Endothelial cell of umbilical vein (primary cell): ENCODE measurements at regions not wholly inside any gene's neighbourhood (a gene's known extent, or its start where the extent isn't known, plus 50 kb on each side); places are given as distances from the start of the nearest gene placed in this dataset.

ENCODE experiments used
- BruUV-seq: library from RNA; stranded (reverse); fragments of 400-500 nt; replicated peaks from 2 replicates; lab custom pipeline; 2021; lab: Mats Ljungman, UMichigan
- CTCF ChIA-PET: fragments of 300-600, 350-600 bp; sonication (Branson Sonifier 250); formaldehyde crosslinking; loops from one replicate; lab custom pipeline; 2021; ENCODE audit warnings: antibody characterized with exemption, inconsistent platforms; lab: Charles Lee
- POLR2A ChIA-PET: fragments of 300-600, 350-600 bp; sonication (Branson Sonifier 250); formaldehyde crosslinking; loops from one replicate; lab custom pipeline; 2021; ENCODE audit warnings: antibody characterized with exemption, inconsistent platforms; lab: Charles Lee
- DNase-seq: peaks from one replicate; pipeline ENCODE4 v3.0.0-alpha.2; 2011; ENCODE audit warnings: low read depth, low spot score
- FAIRE-seq: peaks from 2 replicates; lab custom pipeline; 2011; peaks lifted over from hg19 to GRCh38; lab: Jason Lieb, UNC
- H2AFZ ChIP-seq: 2 replicates; pipeline ENCODE4 v1.6.0; 2012; ENCODE audit warnings: low read depth, low read length, control low read depth, inconsistent platforms
- H3K27ac ChIP-seq: 2 replicates; pipeline ENCODE4 v1.5.1; 2011; ENCODE audit warnings: low read depth, mild to moderate bottlenecking, control low read depth, low read length, moderate library complexity; ENCODE audit not compliant: insufficient read depth
- H3K27me3 ChIP-seq, 2 experiments: 2 replicates each; pipeline versions ENCODE4 v1.6.0 to v1.6.1; 2011; ENCODE audit warnings: low read length in 2 of 2, mixed read lengths in 1 of 2; ENCODE audit not compliant: control insufficient read depth in 2 of 2, insufficient read depth in 2 of 2
- H3K36me3 ChIP-seq, 2 experiments: 2 replicates in 1 of 2; 3 replicates in 1 of 2; pipeline ENCODE4 v1.5.1; 2011; ENCODE audit warnings: low read length in 2 of 2, mild to moderate bottlenecking in 1 of 2, moderate library complexity in 1 of 2; ENCODE audit not compliant: control insufficient read depth in 2 of 2, insufficient read depth in 2 of 2; ENCODE audit errors: extremely low read depth in 1 of 2
- H3K4me1 ChIP-seq: 3 replicates; pipeline ENCODE4 v1.5.1; 2011; ENCODE audit warnings: mild to moderate bottlenecking, low read length; ENCODE audit not compliant: control insufficient read depth, insufficient read depth; ENCODE audit errors: extremely low read depth
- H3K4me2 ChIP-seq: 2 replicates; pipeline ENCODE4 v1.6.1; 2011; ENCODE audit warnings: low read length, control low read depth, mixed read lengths; ENCODE audit not compliant: insufficient read depth
- H3K4me3 ChIP-seq, 3 experiments: fragments of 200-600 bp in 1 of 3; sonication (generic), shearing (Covaris generic) in 1 of 3; replicated peaks in 1 of 3; 2 replicates each; pipeline ENCODE4 v1.5.1; 2011 to 2016; ENCODE audit warnings: control low read depth in 3 of 3, low read length in 3 of 3, mild to moderate bottlenecking in 2 of 3, inconsistent platforms in 1 of 3, low read depth in 1 of 3, moderate library complexity in 1 of 3; ENCODE audit not compliant: insufficient read depth in 1 of 3
- H3K79me2 ChIP-seq: 2 replicates; pipeline ENCODE4 v1.6.0; 2012; ENCODE audit warnings: low read length, inconsistent platforms; ENCODE audit not compliant: control insufficient read depth, insufficient read depth
- H3K9ac ChIP-seq: replicated peaks from 2 replicates; pipeline ENCODE3; 2011; ENCODE audit warnings: low read length, control low read depth; ENCODE audit not compliant: insufficient read depth; ENCODE audit errors: extremely low read depth
- H3K9me1 ChIP-seq: replicated peaks from 3 replicates; pipeline ENCODE4 v1.6.0; 2011; ENCODE audit warnings: mild to moderate bottlenecking, low read length; ENCODE audit not compliant: control insufficient read depth, insufficient read depth; ENCODE audit errors: extremely low read depth
- H3K9me3 ChIP-seq: replicated peaks from 2 replicates; pipeline ENCODE4 v1.5.1; 2012; ENCODE audit warnings: low read length, inconsistent platforms; ENCODE audit not compliant: control insufficient read depth, insufficient read depth
- H4K20me1 ChIP-seq: replicated peaks from 2 replicates; pipeline ENCODE3; 2011; ENCODE audit warnings: mild to moderate bottlenecking, low read length; ENCODE audit not compliant: control insufficient read depth, insufficient read depth; ENCODE audit errors: extremely low read depth
- CTCF ChIP-seq, 2 donors: IDR thresholded peaks; 1 replicate in 1 of 2; 2 replicates in 1 of 2; pipeline ENCODE4 v1.5.1; 2011; ENCODE audit warnings: low read length in 2 of 2, mild to moderate bottlenecking in 2 of 2, moderate library complexity in 2 of 2, control low read depth in 1 of 2, inconsistent platforms in 1 of 2, low read depth in 1 of 2; ENCODE audit not compliant: insufficient read depth in 1 of 2; ENCODE audit errors: extremely low read depth in 1 of 2
- EZH2 ChIP-seq: IDR thresholded peaks from 2 replicates; pipeline ENCODE4 v1.6.1; 2012; ENCODE audit warnings: borderline replicate concordance, low read depth, mild to moderate bottlenecking, moderate library complexity, low read length, inconsistent platforms; ENCODE audit not compliant: severe bottlenecking
- FOS ChIP-seq: IDR thresholded peaks from 2 replicates; pipeline ENCODE4 v1.6.1; 2011; ENCODE audit warnings: mild to moderate bottlenecking, low read length, moderate library complexity, borderline replicate concordance; ENCODE audit not compliant: insufficient read depth
- GATA2 ChIP-seq: IDR thresholded peaks from 2 replicates; pipeline ENCODE4 v1.7.0; 2011; ENCODE audit warnings: low read depth, mild to moderate bottlenecking, moderate library complexity, mixed read lengths, low read length; ENCODE audit not compliant: insufficient read length, insufficient read depth
- JUN ChIP-seq: IDR thresholded peaks from 2 replicates; pipeline ENCODE4 v1.6.1; 2011; ENCODE audit warnings: borderline replicate concordance, low read depth; ENCODE audit not compliant: insufficient read length, insufficient read depth
- MAX ChIP-seq: IDR thresholded peaks from 2 replicates; pipeline ENCODE4 v1.6.1; 2011; ENCODE audit not compliant: insufficient read depth, insufficient read length
- MYC ChIP-seq: IDR thresholded peaks from one replicate; pipeline ENCODE4 v1.6.1; 2011; ENCODE audit warnings: mild to moderate bottlenecking, low read depth, low read length
- POLR2A ChIP-seq: IDR thresholded peaks from 2 replicates; pipeline ENCODE4 v1.6.1; 2012; ENCODE audit warnings: low read depth, mild to moderate bottlenecking, control low read depth, low read length
- POLR2AphosphoS5 ChIP-seq: IDR thresholded peaks from 2 replicates; pipeline ENCODE4 v1.6.1; 2012; ENCODE audit warnings: low read depth, mild to moderate bottlenecking, control low read depth, low read length, moderate library complexity; ENCODE audit not compliant: insufficient read depth
- dilution Hi-C: fragments of 300-500 bp; cut with MboI; formaldehyde crosslinking; loops from one replicate; pipeline ENCODE4 v1.15.0; 2019; ENCODE audit warnings: low sequenced_read_pairs; ENCODE audit not compliant: extremely low pct_ligation_motif_present
- intact Hi-C: fragments of 100-400 bp; cut with micrococcal nuclease; formaldehyde crosslinking; loops from one replicate; pipeline ENCODE4 v1.10.0; 2022

- CTCF ChIA-PET = no interaction called here
- FAIRE-seq = no peak
- dilution Hi-C loops = no loop called here
Observed at GRCh38 chr2:21772624-21773023, 648.9 kb downstream of the TDRD15 start.

More at GRCh38 chr2:21772624-21773023, 648.9 kb downstream of the TDRD15 start:
- Histone ChIP-seq H2AFZ (no peak overlapping the region), H3K4me3 (no peak overlapping the region), H3K9ac (no peak overlapping the region), H3K9me3 (no peaks in the 10 kb centered on the region), H3K4me2 (no peak overlapping the region), H3K4me1 (peaks cover 9% of the 10 kb centered on the region), H3K27ac (no peak overlapping the region), H3K79me2 (no peaks in the 10 kb centered on the region), H4K20me1 (no peaks in the 10 kb centered on the region), H3K27me3 (no peaks in the 10 kb centered on the region), H3K36me3 (no peaks in the 10 kb centered on the region), H3K9me1 (no peaks in the 10 kb centered on the region)
- TF ChIP-seq JUN (no peak), POLR2AphosphoS5 (no peak), CTCF (IDR thresholded peaks at IDR 0.05; ENCODE audit: extremely low read depth in 1 of 2, insufficient read depth in 1 of 2, low read depth in 1 of 2, low read length in 2 of 2) (no peak), POLR2A (no peak), MAX (no peak), GATA2 (no peak), FOS (peak; percentile 9), MYC (no peak), EZH2 (no peak)
- POLR2A ChIA-PET = no interaction called here
- intact Hi-C loops = no loop called here
- BruUV-seq = no TSS peak
- DNase-seq = peak; percentile 39
